BJ (cell line): ENCODE measurements at regions not wholly inside any gene's neighbourhood (a gene's known extent, or its start where the extent isn't known, plus 50 kb on each side); places are given as distances from the start of the nearest gene placed in this dataset.

Experiments
- CTCF ChIA-PET: fragments of 350-600 bp; formaldehyde crosslinking; extraction: SDS; loops from one replicate; lab custom pipeline; 2021; ENCODE audit warnings: antibody characterized with exemption, inconsistent platforms; lab: Yijun Ruan, JAX
- POLR2A ChIA-PET: fragments of 300-600 bp; sonication (Branson Sonifier 250); formaldehyde crosslinking; extraction: SDS; loops from one replicate; lab custom pipeline; 2021; ENCODE audit warnings: antibody characterized with exemption; lab: Charles Lee
- DNase-seq: peaks from one replicate; pipeline ENCODE4 v3.0.0-alpha.2; 2011; ENCODE audit warnings: low read depth
- H3K27me3 ChIP-seq: 2 replicates; pipeline ENCODE4 v1.6.0; 2011; ENCODE audit warnings: low read length; ENCODE audit not compliant: control insufficient read depth, insufficient read depth
- H3K36me3 ChIP-seq: 2 replicates; pipeline ENCODE4 v1.5.1; 2011; ENCODE audit warnings: low read length; ENCODE audit not compliant: control insufficient read depth, insufficient read depth
- H3K4me3 ChIP-seq: 2 replicates; pipeline ENCODE4 v1.5.1; 2011; ENCODE audit warnings: low read depth, mild to moderate bottlenecking, control low read depth, low read length
- TF ChIP-seq, protein P1 (sequence below): IDR thresholded peaks from 2 replicates; pipeline ENCODE4 v1.5.1; 2011; ENCODE audit warnings: low read depth, mild to moderate bottlenecking, control low read depth, inconsistent platforms, low read length, moderate library complexity; ENCODE audit not compliant: insufficient read depth

DNA sequence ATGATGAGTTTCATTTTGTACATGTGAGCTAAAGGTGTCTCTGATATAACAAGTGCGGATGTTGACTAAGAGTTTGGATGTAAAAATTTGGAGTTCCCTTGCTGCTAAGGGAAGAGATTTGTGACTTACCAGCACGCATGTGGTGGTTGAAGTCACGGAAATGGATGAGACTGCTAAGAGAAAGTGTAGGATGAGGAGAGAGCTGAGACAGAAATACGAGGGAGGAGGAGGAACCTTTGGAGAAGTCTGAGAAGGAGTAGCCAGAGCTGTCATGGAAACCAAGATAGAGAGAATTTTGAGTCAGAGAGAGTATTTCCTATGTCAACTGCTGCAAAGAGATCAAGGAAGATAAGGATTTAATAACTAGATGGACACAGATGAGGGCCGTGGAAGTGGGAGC is 106.5 kb upstream of the COL24A1 start:
- no peaks in the 10 kb centered on the region for H3K27me3 ChIP-seq

DNA sequence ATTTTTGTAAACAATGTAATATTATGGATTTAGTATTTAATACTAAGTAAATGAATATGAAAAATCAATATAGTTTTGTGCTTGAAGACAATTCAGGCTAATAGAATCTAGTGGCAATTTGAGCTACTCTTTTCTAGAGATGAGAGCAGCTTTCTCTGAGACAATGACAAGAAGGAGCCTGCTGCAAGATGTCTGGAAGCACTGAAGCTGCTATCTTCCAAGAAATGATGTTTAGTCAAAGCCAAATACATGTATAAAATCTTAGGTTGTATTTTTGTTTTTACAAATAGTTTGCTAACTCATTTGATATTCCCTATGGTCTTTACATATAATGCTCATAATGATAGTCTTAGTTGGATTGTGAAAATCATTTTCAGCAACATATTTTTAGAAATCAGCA is 103.9 kb upstream of the COL24A1 start:
- no peak overlapping the region for H3K4me3 ChIP-seq
- CTCF ChIA-PET: interaction anchor here (1.2 kb wide), 2 partner anchors 12 to 14 kb away, joined by 3 to 4 read pairs; no protein-coding TSS in a partner anchor
- no peak for DNase-seq
- TF ChIP-seq, protein P1, sequence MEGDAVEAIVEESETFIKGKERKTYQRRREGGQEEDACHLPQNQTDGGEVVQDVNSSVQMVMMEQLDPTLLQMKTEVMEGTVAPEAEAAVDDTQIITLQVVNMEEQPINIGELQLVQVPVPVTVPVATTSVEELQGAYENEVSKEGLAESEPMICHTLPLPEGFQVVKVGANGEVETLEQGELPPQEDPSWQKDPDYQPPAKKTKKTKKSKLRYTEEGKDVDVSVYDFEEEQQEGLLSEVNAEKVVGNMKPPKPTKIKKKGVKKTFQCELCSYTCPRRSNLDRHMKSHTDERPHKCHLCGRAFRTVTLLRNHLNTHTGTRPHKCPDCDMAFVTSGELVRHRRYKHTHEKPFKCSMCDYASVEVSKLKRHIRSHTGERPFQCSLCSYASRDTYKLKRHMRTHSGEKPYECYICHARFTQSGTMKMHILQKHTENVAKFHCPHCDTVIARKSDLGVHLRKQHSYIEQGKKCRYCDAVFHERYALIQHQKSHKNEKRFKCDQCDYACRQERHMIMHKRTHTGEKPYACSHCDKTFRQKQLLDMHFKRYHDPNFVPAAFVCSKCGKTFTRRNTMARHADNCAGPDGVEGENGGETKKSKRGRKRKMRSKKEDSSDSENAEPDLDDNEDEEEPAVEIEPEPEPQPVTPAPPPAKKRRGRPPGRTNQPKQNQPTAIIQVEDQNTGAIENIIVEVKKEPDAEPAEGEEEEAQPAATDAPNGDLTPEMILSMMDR: no peak
- no peaks in the 10 kb centered on the region for H3K27me3 ChIP-seq
- POLR2A ChIA-PET: no interaction called here
- no peaks in the 10 kb centered on the region for H3K36me3 ChIP-seq

More for the DNA sequence above, 106.5 kb upstream of the COL24A1 start:
- ChIA-PET POLR2A (no interaction called here), CTCF (interaction anchor here (1.4 to 1.6 kb wide), 2 partner anchors 16 to 20 kb away, joined by 3 to 4 read pairs; no protein-coding TSS in a partner anchor)
- no peaks in the 10 kb centered on the region for H3K36me3 ChIP-seq
- no peak overlapping the region for H3K4me3 ChIP-seq
- DNase-seq: no peak
- TF ChIP-seq, protein P1: no peak

DNA sequence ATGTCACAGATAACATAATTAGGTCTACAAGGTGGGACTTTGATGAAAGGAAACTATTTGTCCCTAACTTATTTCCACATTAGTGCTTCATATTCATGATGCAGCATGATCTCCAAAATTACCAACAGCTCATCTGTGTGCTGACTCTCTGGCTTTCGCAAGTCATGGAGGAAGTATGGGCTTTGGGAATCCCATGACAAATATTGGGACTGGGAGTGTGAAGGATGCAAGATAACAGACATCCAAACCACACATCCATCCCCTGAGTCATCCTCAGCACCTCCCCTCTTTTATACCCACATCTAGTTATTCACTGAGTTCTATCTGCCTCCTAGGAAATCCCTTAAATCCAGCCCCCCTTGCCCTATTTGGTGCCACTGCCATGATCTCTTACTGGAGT is 102.8 kb upstream of the COL24A1 start:
- TF ChIP-seq, protein P1: no peak
- ChIA-PET CTCF (no interaction called here), POLR2A (no interaction called here)
- DNase-seq: no peak
- H3K4me3 ChIP-seq: no peak overlapping the region
- no peaks in the 10 kb centered on the region for H3K27me3 ChIP-seq
- no peaks in the 10 kb centered on the region for H3K36me3 ChIP-seq

DNA sequence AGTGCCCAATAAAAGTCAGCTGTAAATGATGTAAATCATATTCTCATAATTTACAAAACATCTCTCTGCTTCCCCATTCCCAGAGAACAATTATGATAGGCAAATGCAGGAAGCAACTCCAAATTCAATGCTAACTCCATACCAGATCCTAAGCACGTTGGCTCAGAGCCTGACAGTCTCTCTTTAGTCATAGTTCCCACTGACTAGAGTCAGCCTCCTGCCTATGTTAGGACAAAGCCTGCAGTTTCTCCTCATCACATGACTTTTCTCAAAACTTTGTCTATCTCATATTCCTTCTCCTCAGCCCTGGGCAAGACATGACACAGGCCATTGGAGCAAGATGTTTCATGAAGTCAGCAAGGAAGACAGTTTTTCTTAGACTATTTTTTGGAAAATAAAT is 101.5 kb upstream of the COL24A1 start:
- ChIA-PET CTCF (no interaction called here), POLR2A (no interaction called here)
- TF ChIP-seq, protein P1: no peak
- H3K27me3 ChIP-seq: no peaks in the 10 kb centered on the region
- no peak overlapping the region for H3K4me3 ChIP-seq
- no peaks in the 10 kb centered on the region for H3K36me3 ChIP-seq
- DNase-seq: no peak

DNA sequence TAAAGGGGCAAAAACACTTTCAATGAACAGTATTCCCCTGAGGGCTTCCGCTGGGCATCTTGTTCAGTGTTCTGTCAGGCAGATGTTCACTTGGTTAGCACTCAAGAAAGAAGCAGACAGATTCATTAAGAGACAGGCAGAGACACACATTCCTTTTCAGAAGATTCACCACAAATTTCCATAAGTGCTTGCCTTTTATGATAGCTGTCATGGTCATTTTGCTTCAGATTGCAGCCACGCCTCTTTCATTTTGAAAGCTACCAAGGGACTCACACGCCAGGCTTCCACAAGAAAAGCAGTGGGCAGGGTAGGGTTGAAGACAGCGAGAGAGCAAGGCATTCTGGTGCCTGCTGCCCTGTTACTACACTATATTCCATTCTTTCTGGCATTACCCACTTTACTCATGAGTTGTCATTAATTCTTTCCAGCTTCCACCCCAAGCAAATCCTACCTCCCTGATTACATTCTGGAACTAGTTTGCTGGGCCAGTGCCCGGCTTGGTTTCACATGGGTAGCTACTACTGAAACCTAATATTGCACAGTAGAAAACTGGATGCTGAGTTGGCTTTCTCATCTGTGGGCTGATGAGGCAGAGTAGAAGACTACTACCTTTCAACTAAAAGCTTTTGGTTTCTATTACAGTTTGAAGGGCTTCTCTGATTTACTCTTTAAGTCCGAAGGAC is 91.2 kb upstream of the COL24A1 start:
- no peaks in the 10 kb centered on the region for H3K36me3 ChIP-seq
- TF ChIP-seq, protein P1: no peak
- CTCF ChIA-PET: interaction anchor here (1.4 to 1.9 kb wide), 2 partner anchors 13 to 40 kb away, joined by 3 to 5 read pairs; no protein-coding TSS in a partner anchor

More for the DNA sequence above, 91.2 kb upstream of the COL24A1 start:
- Histone ChIP-seq H3K4me3 (no peak overlapping the region), H3K27me3 (no peaks in the 10 kb centered on the region; the same call in none of the 2 replicates)
- POLR2A ChIA-PET: no interaction called here
- DNase-seq: peak; percentile 34
